ENCODE measurements at regions not wholly inside any gene's neighbourhood (a gene's known extent, or its start where the extent isn't known, plus 50 kb on each side); places are given as distances from the start of the nearest gene placed in this dataset.

DNA sequence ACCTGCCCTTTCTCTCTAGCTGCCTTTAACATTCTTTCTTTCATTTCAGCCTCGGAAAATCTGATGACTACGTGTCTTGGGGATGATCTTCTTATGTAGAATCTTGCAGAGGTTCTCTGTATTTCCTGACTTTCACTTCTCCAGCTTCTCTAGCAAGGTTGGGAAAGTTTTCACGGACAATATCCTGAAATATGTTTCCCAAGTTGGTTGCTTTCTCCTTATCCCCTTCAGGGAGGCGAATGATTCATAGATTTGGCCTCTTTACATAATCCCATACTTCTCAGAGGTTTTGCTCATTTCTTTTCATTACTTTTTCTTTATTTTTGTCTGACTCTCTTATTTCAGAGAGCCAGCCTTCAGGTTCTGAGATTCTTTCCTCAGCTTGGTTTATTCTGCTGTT lies 62.1 kb upstream of the CCDC54 start:
- TF ChIP-seq, protein P1, sequence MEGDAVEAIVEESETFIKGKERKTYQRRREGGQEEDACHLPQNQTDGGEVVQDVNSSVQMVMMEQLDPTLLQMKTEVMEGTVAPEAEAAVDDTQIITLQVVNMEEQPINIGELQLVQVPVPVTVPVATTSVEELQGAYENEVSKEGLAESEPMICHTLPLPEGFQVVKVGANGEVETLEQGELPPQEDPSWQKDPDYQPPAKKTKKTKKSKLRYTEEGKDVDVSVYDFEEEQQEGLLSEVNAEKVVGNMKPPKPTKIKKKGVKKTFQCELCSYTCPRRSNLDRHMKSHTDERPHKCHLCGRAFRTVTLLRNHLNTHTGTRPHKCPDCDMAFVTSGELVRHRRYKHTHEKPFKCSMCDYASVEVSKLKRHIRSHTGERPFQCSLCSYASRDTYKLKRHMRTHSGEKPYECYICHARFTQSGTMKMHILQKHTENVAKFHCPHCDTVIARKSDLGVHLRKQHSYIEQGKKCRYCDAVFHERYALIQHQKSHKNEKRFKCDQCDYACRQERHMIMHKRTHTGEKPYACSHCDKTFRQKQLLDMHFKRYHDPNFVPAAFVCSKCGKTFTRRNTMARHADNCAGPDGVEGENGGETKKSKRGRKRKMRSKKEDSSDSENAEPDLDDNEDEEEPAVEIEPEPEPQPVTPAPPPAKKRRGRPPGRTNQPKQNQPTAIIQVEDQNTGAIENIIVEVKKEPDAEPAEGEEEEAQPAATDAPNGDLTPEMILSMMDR (IDR thresholded peaks at IDR 0.05): no peak
- TF ChIP-seq EZH2phosphoT487 (IDR thresholded peaks at IDR 0.05) (no peak), EZH2 (IDR thresholded peaks at IDR 0.05) (no peak)

Data from neural progenitor cell (in vitro differentiated cells).